ENCODE measurements at regions not wholly inside any gene's neighbourhood (a gene's known extent, or its start where the extent isn't known, plus 50 kb on each side); places are given as distances from the start of the nearest gene placed in this dataset.

DNA sequence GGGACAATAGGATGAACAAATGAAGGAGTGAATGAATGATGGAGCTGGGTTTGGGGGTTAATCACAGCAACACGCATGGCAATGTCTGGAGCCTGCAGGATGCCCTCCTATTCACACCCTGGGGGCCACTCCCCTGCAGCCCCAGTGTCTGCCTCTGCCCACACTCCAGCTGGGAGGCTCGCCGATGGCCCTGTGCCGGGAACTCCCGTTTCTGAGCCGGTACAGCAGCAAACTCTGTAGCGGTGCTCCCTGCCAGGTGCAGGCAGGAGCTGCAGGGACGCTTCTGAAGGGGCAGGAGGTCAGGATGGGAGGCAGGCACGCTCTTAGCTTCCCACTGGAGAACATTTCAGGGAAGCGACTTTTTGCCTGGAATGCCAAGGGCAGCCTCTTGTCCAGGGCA is 55.4 kb upstream of the NCOR2 start:
- no peak overlapping the region for H3K27ac ChIP-seq (ENCODE audit: low read depth in 1 of 2, low read length in 2 of 2)
- DNase-seq (ENCODE audit: low spot score) = no peak
- WGBS = 86% methylated on average over 10 of the region's 10 CpGs
- H3K27me3 ChIP-seq (ENCODE audit: control insufficient read depth in 4 of 4, insufficient read depth in 4 of 4, low read length in 3 of 4) = no peaks in the 10 kb centered on the region
- no peak overlapping the region for H3K9ac ChIP-seq (ENCODE audit: low read depth in 1 of 2, low read length in 2 of 2)
- H3K4me1 ChIP-seq (ENCODE audit: control insufficient read depth in 4 of 4, insufficient read depth in 4 of 4, low read length in 3 of 4) = no peaks in the 10 kb centered on the region
- H3K4me3 ChIP-seq (ENCODE audit: low read depth in 1 of 3, low read length in 3 of 3) = no peak overlapping the region
- no peaks in the 10 kb centered on the region for H3K36me3 ChIP-seq (ENCODE audit: control insufficient read depth in 4 of 4, insufficient read depth in 3 of 4, low read depth in 1 of 4, low read length in 3 of 4)
- TF ChIP-seq SP1 (IDR thresholded peaks at IDR 0.05) (no peak), YY1 (IDR thresholded peaks at IDR 0.05) (no peak), NR2F2 (IDR thresholded peaks at IDR 0.05) (no peak), HNF4G (IDR thresholded peaks at IDR 0.05) (no peak), RAD21 (IDR thresholded peaks at IDR 0.05) (no peak), JUND (IDR thresholded peaks at IDR 0.05) (no peak), HNF4A (conservative IDR thresholded peaks at IDR 0.05) (no peak), GABPA (IDR thresholded peaks at IDR 0.05 in 1 of 2, conservative IDR thresholded peaks at IDR 0.05 in 1 of 2) (no peak), TAF1 (conservative IDR thresholded peaks at IDR 0.05) (no peak)
- TF ChIP-seq, protein P1, sequence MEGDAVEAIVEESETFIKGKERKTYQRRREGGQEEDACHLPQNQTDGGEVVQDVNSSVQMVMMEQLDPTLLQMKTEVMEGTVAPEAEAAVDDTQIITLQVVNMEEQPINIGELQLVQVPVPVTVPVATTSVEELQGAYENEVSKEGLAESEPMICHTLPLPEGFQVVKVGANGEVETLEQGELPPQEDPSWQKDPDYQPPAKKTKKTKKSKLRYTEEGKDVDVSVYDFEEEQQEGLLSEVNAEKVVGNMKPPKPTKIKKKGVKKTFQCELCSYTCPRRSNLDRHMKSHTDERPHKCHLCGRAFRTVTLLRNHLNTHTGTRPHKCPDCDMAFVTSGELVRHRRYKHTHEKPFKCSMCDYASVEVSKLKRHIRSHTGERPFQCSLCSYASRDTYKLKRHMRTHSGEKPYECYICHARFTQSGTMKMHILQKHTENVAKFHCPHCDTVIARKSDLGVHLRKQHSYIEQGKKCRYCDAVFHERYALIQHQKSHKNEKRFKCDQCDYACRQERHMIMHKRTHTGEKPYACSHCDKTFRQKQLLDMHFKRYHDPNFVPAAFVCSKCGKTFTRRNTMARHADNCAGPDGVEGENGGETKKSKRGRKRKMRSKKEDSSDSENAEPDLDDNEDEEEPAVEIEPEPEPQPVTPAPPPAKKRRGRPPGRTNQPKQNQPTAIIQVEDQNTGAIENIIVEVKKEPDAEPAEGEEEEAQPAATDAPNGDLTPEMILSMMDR (IDR thresholded peaks at IDR 0.05; ENCODE audit: low read depth, low read length, missing input control) = no peak
- TF ChIP-seq, protein P2, sequence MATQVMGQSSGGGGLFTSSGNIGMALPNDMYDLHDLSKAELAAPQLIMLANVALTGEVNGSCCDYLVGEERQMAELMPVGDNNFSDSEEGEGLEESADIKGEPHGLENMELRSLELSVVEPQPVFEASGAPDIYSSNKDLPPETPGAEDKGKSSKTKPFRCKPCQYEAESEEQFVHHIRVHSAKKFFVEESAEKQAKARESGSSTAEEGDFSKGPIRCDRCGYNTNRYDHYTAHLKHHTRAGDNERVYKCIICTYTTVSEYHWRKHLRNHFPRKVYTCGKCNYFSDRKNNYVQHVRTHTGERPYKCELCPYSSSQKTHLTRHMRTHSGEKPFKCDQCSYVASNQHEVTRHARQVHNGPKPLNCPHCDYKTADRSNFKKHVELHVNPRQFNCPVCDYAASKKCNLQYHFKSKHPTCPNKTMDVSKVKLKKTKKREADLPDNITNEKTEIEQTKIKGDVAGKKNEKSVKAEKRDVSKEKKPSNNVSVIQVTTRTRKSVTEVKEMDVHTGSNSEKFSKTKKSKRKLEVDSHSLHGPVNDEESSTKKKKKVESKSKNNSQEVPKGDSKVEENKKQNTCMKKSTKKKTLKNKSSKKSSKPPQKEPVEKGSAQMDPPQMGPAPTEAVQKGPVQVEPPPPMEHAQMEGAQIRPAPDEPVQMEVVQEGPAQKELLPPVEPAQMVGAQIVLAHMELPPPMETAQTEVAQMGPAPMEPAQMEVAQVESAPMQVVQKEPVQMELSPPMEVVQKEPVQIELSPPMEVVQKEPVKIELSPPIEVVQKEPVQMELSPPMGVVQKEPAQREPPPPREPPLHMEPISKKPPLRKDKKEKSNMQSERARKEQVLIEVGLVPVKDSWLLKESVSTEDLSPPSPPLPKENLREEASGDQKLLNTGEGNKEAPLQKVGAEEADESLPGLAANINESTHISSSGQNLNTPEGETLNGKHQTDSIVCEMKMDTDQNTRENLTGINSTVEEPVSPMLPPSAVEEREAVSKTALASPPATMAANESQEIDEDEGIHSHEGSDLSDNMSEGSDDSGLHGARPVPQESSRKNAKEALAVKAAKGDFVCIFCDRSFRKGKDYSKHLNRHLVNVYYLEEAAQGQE (IDR thresholded peaks at IDR 0.05) = no peak
- TF ChIP-seq, protein P3, sequence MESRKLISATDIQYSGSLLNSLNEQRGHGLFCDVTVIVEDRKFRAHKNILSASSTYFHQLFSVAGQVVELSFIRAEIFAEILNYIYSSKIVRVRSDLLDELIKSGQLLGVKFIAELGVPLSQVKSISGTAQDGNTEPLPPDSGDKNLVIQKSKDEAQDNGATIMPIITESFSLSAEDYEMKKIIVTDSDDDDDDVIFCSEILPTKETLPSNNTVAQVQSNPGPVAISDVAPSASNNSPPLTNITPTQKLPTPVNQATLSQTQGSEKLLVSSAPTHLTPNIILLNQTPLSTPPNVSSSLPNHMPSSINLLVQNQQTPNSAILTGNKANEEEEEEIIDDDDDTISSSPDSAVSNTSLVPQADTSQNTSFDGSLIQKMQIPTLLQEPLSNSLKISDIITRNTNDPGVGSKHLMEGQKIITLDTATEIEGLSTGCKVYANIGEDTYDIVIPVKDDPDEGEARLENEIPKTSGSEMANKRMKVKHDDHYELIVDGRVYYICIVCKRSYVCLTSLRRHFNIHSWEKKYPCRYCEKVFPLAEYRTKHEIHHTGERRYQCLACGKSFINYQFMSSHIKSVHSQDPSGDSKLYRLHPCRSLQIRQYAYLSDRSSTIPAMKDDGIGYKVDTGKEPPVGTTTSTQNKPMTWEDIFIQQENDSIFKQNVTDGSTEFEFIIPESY (IDR thresholded peaks at IDR 0.05) = no peak
- TF ChIP-seq, protein P4, sequence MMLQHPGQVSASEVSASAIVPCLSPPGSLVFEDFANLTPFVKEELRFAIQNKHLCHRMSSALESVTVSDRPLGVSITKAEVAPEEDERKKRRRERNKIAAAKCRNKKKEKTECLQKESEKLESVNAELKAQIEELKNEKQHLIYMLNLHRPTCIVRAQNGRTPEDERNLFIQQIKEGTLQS (IDR thresholded peaks at IDR 0.05) = no peak
- peaks cover 0 to 4% (median under 1%) of the 10 kb centered on the region in 4 donors for H3K9me3 ChIP-seq (ENCODE audit: control insufficient read depth in 4 of 4, low read length in 3 of 4)

DNA sequence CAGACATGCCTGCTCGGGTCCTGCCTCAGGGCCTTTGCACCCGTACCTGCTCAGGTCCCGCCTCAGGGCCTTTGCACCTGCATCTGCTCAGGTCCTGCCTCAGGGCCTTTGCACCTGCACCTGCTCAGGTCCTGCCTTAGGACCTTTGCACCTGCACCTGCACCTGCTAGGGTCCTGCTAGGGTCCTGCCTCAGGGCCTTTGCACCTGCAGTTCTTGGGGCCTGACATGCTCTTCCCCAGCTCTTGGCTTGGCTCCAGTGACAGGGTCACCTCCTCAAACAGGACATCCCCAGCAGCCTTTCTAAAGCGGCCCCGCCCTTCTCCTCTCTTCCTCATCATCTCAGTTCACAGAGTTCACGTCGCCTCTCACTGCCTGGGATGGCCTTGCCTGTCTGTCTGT is 54.9 kb upstream of the NCOR2 start:
- H3K4me1 ChIP-seq (ENCODE audit: control insufficient read depth in 4 of 4, insufficient read depth in 4 of 4, low read length in 3 of 4) = no peaks in the 10 kb centered on the region
- no peaks in the 10 kb centered on the region for H3K27me3 ChIP-seq (ENCODE audit: control insufficient read depth in 4 of 4, insufficient read depth in 4 of 4, low read length in 3 of 4)
- H3K9ac ChIP-seq (ENCODE audit: low read depth in 1 of 2, low read length in 2 of 2) = no peak overlapping the region
- H3K9me3 ChIP-seq (ENCODE audit: control insufficient read depth in 4 of 4, low read length in 3 of 4) = peaks cover 0 to 4% (median under 1%) of the 10 kb centered on the region in 4 donors
- TF ChIP-seq HNF4A (conservative IDR thresholded peaks at IDR 0.05) (no peak), FOXA2 (IDR thresholded peaks at IDR 0.05) (no peak), EGR1 (IDR thresholded peaks at IDR 0.05; ENCODE audit: low read depth in 2 of 2) (no peak), NR2F2 (IDR thresholded peaks at IDR 0.05) (no peak)
- TF ChIP-seq, protein P1 (IDR thresholded peaks at IDR 0.05; ENCODE audit: low read depth, low read length, missing input control) = no peak
- no peak for DNase-seq (ENCODE audit: low spot score)
- 87% methylated on average over 7 of the region's 7 CpGs for WGBS
- H3K4me3 ChIP-seq (ENCODE audit: low read depth in 1 of 3, low read length in 3 of 3) = no peak overlapping the region
- no peak overlapping the region for H3K27ac ChIP-seq (ENCODE audit: low read depth in 1 of 2, low read length in 2 of 2)
- H3K36me3 ChIP-seq (ENCODE audit: control insufficient read depth in 4 of 4, insufficient read depth in 3 of 4, low read depth in 1 of 4, low read length in 3 of 4) = no peaks in the 10 kb centered on the region

All from liver (tissue), 8 donors.